OCI-LY3 (cell line): ENCODE measurements at regions not wholly inside any gene's neighbourhood (a gene's known extent, or its start where the extent isn't known, plus 50 kb on each side); places are given as distances from the start of the nearest gene placed in this dataset.

ENCODE experiments used
- CTCF ChIP-seq: fragments of 200-600, 300-600 bp; sonication (generic); IDR thresholded peaks from 2 replicates; pipeline ENCODE4 v1.5.1; 2014; ENCODE audit warnings: antibody characterized with exemption, low read length, low read depth
- EZH2phosphoT487 ChIP-seq: fragments of 200-600 bp; shearing (Covaris generic); IDR thresholded peaks from 2 replicates; pipeline ENCODE4 v1.6.1; 2018; ENCODE audit warnings: antibody characterized with exemption, mixed run types, low read depth

DNA sequence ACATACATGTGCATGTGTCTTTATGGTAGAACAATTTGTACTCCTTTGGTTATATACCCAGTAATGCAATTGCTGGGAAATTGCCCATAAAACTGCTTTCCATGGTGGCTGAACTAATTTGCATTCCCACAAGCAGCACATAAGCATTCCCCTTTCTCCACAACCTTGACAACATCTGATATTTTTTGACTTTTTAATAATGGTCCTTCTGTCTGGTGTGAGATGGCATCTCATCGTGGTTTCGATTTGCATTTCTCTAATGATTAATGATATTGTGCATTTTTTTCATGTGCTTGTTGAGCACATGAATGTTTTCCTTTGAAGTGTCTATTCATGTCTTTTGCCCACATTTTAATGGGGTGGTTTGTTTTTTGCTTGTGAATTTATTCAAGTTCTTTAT is 166.0 kb downstream of the TMEM47 start:
- TF ChIP-seq CTCF (no peak), EZH2phosphoT487 (no peak)
